GM18870 (cell line): ENCODE measurements at regions not wholly inside any gene's neighbourhood (a gene's known extent, or its start where the extent isn't known, plus 50 kb on each side); places are given as distances from the start of the nearest gene placed in this dataset.

ENCODE experiments used
- ATAC-seq: cut with Tn5 transposase; IDR thresholded peaks from one replicate; pipeline ENCODE4 v1.9.1; 2021; ENCODE audit warnings: moderate library complexity; ENCODE audit not compliant: unreplicated experiment

DNA sequence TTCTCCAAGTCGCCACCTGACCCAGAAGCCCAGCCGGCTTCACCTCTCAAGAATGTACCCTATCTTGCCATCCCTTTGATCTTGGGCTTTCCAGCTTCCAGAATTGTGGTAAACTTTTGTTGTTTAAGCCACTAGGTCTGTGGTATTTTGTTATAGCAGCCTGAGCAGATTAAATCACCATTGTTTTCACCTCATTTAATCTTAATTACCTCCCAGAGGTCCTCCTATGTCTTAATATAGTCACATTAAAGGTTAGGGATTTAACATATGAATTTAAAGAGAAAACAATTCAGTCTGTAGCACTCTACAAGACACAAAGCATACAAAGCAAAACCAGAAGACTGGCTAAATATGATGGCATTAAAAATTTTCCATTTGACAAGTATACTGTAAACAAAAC is 123.4 kb upstream of the CADM2 start:
- ATAC-seq = no peak

GRCh38 chr3:84836961-84837360 is 121.8 kb upstream of the CADM2 start:
- no peak for ATAC-seq

GRCh38 chr3:84877092-84877491 is 81.7 kb upstream of the CADM2 start:
- ATAC-seq = no peak

- no peak for ATAC-seq
These were observed 77.5 kb upstream of the CADM2 start for GRCh38 chr3:84881288-84881687.

GRCh38 chr3:84885199-84885882 is 73.4 kb upstream of the CADM2 start:
- ATAC-seq = no peak

DNA sequence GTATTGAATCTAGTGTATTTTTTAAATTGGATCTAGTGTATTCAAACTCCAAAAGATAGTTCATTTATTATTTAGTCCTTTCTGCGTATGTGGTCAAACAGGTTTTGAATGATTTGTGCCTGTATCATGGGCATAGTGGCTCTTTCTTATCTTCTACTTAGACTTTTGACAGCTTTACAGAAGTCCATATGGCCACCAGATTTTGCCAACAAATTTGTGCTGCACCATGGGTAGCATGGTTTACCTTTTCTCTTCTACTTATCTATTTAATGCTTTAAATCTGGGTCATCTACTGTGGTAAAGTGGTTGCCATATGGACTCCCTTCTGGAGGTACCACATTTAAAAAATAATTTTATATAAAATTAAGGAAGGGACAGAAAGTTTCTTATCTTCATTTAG is 66.9 kb upstream of the CADM2 start:
- no peak for ATAC-seq

GRCh38 chr3:84893211-84893610 is 65.6 kb upstream of the CADM2 start:
- no peak for ATAC-seq

DNA sequence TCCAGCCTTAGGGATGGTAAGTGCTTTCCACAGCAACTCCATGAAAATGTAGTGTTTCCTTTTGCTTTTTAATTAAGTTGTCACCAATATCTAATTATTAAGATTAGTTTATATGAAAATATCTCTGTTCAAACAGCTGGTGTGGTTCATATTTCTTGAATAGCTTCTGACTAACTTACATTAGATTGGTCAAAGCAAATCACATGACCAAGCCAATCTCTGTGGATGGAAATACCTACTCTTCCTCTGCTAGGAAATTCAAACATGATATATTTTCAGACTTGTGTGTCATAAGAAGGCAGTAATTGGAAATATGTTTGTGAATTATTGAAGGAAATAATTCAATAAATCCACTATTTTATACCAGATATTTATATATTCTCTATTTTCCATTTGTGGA is 54.6 kb upstream of the CADM2 start:
- ATAC-seq = no peak

DNA sequence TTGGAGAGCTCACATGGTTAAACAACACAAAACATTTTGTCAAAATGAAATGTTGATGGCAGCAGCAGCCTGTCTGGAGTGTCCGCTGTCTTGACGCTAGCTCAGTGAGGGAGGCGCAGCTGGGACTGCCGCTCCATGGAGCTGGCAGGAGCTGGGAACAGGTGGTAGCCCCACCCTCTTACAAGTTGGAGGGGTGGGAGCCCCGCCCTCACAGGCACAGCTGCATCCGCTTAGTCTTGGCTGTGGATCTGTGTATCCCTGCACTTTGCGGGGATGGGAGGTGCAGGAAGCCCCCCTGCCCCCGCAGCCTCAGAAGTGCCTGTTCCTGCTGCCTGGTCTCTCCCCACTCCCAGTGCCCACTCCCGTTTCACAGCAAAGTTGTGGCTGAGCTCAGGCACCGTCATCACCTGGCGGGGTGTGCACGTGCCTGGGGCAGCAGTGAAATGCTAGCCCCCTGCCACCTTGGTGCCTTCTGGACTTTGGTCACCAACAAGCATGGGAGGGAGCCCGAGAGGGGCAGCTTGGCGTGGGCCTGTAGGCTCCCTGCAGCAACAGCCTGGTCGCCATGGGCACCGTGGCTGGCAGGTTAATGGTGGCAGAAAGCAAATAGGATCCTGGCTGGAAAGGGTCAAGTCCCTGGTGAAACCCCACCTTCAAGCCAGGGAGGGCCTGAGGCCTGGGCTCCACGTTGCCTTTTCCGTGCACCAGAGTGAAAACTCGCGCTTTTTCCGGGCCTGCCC is 53.8 kb upstream of the CADM2 start:
- ATAC-seq = no peak

DNA sequence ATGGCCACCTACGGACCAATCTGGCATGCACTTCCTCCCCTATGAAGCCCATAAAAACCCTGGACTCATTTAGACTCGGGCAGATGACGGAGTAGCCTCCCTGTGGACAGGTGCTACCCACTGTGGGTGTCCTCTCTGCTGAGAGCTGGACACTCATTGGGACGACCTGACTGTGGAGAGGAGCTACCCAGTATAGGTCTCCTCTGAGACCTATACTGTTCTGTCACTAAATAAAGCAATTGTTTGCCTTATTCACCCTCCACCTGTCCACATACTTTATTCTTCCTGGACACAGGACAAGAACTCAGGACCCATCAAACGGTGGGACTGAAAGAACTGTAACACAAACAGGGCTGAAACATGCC is 53.3 kb upstream of the CADM2 start:
- ATAC-seq = no peak

DNA sequence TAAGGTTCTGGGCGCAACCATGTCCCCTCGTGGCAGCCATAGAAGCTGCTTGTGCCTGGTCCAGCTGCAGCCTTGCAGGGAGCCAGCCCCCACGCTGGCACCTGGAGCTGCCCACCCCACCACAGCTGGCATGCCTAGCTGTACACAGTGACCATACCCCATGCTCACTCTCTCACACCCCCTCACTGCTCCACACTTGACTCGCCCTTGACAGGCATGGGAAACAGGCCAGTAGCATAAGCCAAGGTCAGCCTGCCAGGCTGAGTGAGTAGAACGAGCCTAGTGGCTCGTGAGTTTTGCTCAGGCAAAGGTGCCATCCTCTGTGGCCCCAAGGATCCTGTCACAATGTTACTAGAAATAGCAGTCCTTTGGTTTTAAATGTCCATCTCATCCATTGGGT is 52.7 kb upstream of the CADM2 start:
- no peak for ATAC-seq
